ENCODE measurements at regions not wholly inside any gene's neighbourhood (a gene's known extent, or its start where the extent isn't known, plus 50 kb on each side); places are given as distances from the start of the nearest gene placed in this dataset.

GRCh38 chr2:147663153-147663961 is 181.5 kb upstream of the ACVR2A start:
- intact Hi-C loops (cut with micrococcal nuclease) = loop anchor here (1.0 kb wide), 5 partner anchors 28 to 481 kb away; partner anchors contain the start of gene ACVR2A
- no peaks in the 10 kb centered on the region for H3K36me3 Mint-ChIP-seq
- H3K27me3 Mint-ChIP-seq = no peaks in the 10 kb centered on the region
- H3K9me3 Mint-ChIP-seq = no peaks in the 10 kb centered on the region
- H3K4me1 Mint-ChIP-seq (ENCODE audit: low read depth) = peaks cover 24% of the 10 kb centered on the region
- ChIA-PET POLR2A (no interaction called here), CTCF (interaction anchor here (1.0 kb wide), 1 partner anchor 581 kb away, joined by 3 read pairs; no protein-coding TSS in a partner anchor)
- DNase-seq = peak; percentile 10
- peak overlapping the region; percentile 82 for H3K27ac Mint-ChIP-seq
- peak overlapping the region; percentile 51 for H3K4me3 Mint-ChIP-seq

GRCh38 chr2:147662221-147662620 is 182.6 kb upstream of the ACVR2A start:
- ChIA-PET POLR2A (no interaction called here), CTCF (no interaction called here)
- Mint-ChIP-seq H3K9me3 (no peaks in the 10 kb centered on the region), H3K4me1 (ENCODE audit: low read depth) (peaks cover 24% of the 10 kb centered on the region), H3K4me3 (no peak overlapping the region), H3K36me3 (no peaks in the 10 kb centered on the region), H3K27ac (no peak overlapping the region), H3K27me3 (no peaks in the 10 kb centered on the region)
- intact Hi-C loops (cut with micrococcal nuclease) = no loop called here
- DNase-seq = no peak

GRCh38 chr2:147660680-147661079 is 184.1 kb upstream of the ACVR2A start:
- Mint-ChIP-seq H3K4me1 (ENCODE audit: low read depth) (peaks cover 24% of the 10 kb centered on the region), H3K27ac (no peak overlapping the region), H3K9me3 (no peaks in the 10 kb centered on the region), H3K4me3 (no peak overlapping the region), H3K36me3 (no peaks in the 10 kb centered on the region), H3K27me3 (no peaks in the 10 kb centered on the region)
- ChIA-PET CTCF (no interaction called here), POLR2A (no interaction called here)
- intact Hi-C loops (cut with micrococcal nuclease) = no loop called here
- DNase-seq = no peak

- H3K9me3 Mint-ChIP-seq = no peaks in the 10 kb centered on the region
- intact Hi-C loops (cut with micrococcal nuclease) = no loop called here
- peaks cover 21% of the 10 kb centered on the region for H3K4me1 Mint-ChIP-seq (ENCODE audit: low read depth)
- no peak for DNase-seq
- CTCF ChIA-PET = no interaction called here
- H3K4me3 Mint-ChIP-seq = no peak overlapping the region
- H3K27ac Mint-ChIP-seq = no peak overlapping the region
- no peaks in the 10 kb centered on the region for H3K27me3 Mint-ChIP-seq
- POLR2A ChIA-PET = no interaction called here
- no peaks in the 10 kb centered on the region for H3K36me3 Mint-ChIP-seq
Observed at GRCh38 chr2:147659051-147659450, 185.8 kb upstream of the ACVR2A start.

- Mint-ChIP-seq H3K4me1 (ENCODE audit: low read depth) (peaks cover 6% of the 10 kb centered on the region), H3K36me3 (no peaks in the 10 kb centered on the region), H3K27ac (no peak overlapping the region), H3K9me3 (no peaks in the 10 kb centered on the region), H3K4me3 (no peak overlapping the region), H3K27me3 (no peaks in the 10 kb centered on the region)
- intact Hi-C loops (cut with micrococcal nuclease) = no loop called here
- CTCF ChIA-PET = no interaction called here
- DNase-seq = no peak
- POLR2A ChIA-PET = no interaction called here
Observed at GRCh38 chr2:147657086-147658000, 187.5 kb upstream of the ACVR2A start.

- ChIA-PET POLR2A (no interaction called here), CTCF (no interaction called here)
- no peaks in the 10 kb centered on the region for H3K27me3 Mint-ChIP-seq
- no peak for DNase-seq
- H3K4me1 Mint-ChIP-seq (ENCODE audit: low read depth) = peaks cover 9% of the 10 kb centered on the region
- H3K27ac Mint-ChIP-seq = no peak overlapping the region
- no peaks in the 10 kb centered on the region for H3K9me3 Mint-ChIP-seq
- intact Hi-C loops (cut with micrococcal nuclease) = no loop called here
- H3K4me3 Mint-ChIP-seq = no peak overlapping the region
- H3K36me3 Mint-ChIP-seq = no peaks in the 10 kb centered on the region
Observed at GRCh38 chr2:147649998-147650397, 194.8 kb upstream of the ACVR2A start.

- ChIA-PET POLR2A (no interaction called here), CTCF (interaction anchor here (0.6 kb wide), 1 partner anchor 594 kb away, joined by 3 read pairs; no protein-coding TSS in a partner anchor)
Observed at GRCh38 chr2:147649286-147649685, 195.5 kb upstream of the ACVR2A start.

GRCh38 chr2:147648471-147648870 is 196.4 kb upstream of the ACVR2A start:
- ChIA-PET CTCF (no interaction called here), POLR2A (no interaction called here)
- Mint-ChIP-seq H3K9me3 (no peaks in the 10 kb centered on the region), H3K4me3 (no peak overlapping the region), H3K36me3 (no peaks in the 10 kb centered on the region), H3K27ac (no peak overlapping the region), H3K4me1 (ENCODE audit: low read depth) (peaks cover 9% of the 10 kb centered on the region), H3K27me3 (no peaks in the 10 kb centered on the region)
- intact Hi-C loops (cut with micrococcal nuclease) = no loop called here
- no peak for DNase-seq

More at GRCh38 chr2:147649286-147649685, 195.5 kb upstream of the ACVR2A start:
- intact Hi-C loops (cut with micrococcal nuclease) = no loop called here
- H3K36me3 Mint-ChIP-seq = no peaks in the 10 kb centered on the region
- DNase-seq = no peak
- H3K27ac Mint-ChIP-seq = no peak overlapping the region
- no peak overlapping the region for H3K4me3 Mint-ChIP-seq
- H3K4me1 Mint-ChIP-seq (ENCODE audit: low read depth) = peaks cover 9% of the 10 kb centered on the region
- no peaks in the 10 kb centered on the region for H3K9me3 Mint-ChIP-seq
- no peaks in the 10 kb centered on the region for H3K27me3 Mint-ChIP-seq

GRCh38 chr2:147647816-147648215 is 197.0 kb upstream of the ACVR2A start:
- Mint-ChIP-seq H3K4me1 (ENCODE audit: low read depth) (peaks cover 9% of the 10 kb centered on the region), H3K9me3 (no peaks in the 10 kb centered on the region), H3K4me3 (no peak overlapping the region), H3K27ac (no peak overlapping the region), H3K27me3 (no peaks in the 10 kb centered on the region), H3K36me3 (no peaks in the 10 kb centered on the region)
- CTCF ChIA-PET = no interaction called here
- intact Hi-C loops (cut with micrococcal nuclease) = no loop called here
- no peak for DNase-seq
- POLR2A ChIA-PET = no interaction called here

GRCh38 chr2:147646818-147647468 is 197.9 kb upstream of the ACVR2A start:
- intact Hi-C loops (cut with micrococcal nuclease) = no loop called here
- H3K4me1 Mint-ChIP-seq (ENCODE audit: low read depth) = peaks cover 9% of the 10 kb centered on the region
- POLR2A ChIA-PET = no interaction called here
- H3K27me3 Mint-ChIP-seq = no peaks in the 10 kb centered on the region
- no peak overlapping the region for H3K4me3 Mint-ChIP-seq
- H3K36me3 Mint-ChIP-seq = no peaks in the 10 kb centered on the region
- no peaks in the 10 kb centered on the region for H3K9me3 Mint-ChIP-seq
- no peak for DNase-seq
- CTCF ChIA-PET = no interaction called here
- H3K27ac Mint-ChIP-seq = no peak overlapping the region

- POLR2A ChIA-PET = no interaction called here
- Mint-ChIP-seq H3K27ac (no peak overlapping the region), H3K9me3 (no peaks in the 10 kb centered on the region), H3K27me3 (no peaks in the 10 kb centered on the region), H3K36me3 (no peaks in the 10 kb centered on the region), H3K4me3 (no peak overlapping the region), H3K4me1 (ENCODE audit: low read depth) (peaks cover 8% of the 10 kb centered on the region)
- CTCF ChIA-PET = no interaction called here
- intact Hi-C loops (cut with micrococcal nuclease) = no loop called here
- no peak for DNase-seq
Observed at GRCh38 chr2:147644491-147644890, 200.3 kb upstream of the ACVR2A start.

- no peaks in the 10 kb centered on the region for H3K36me3 Mint-ChIP-seq
- no peaks in the 10 kb centered on the region for H3K9me3 Mint-ChIP-seq
- ChIA-PET CTCF (no interaction called here), POLR2A (no interaction called here)
- intact Hi-C loops (cut with micrococcal nuclease) = no loop called here
- no peak overlapping the region for H3K4me3 Mint-ChIP-seq
- peaks cover 12% of the 10 kb centered on the region for H3K4me1 Mint-ChIP-seq (ENCODE audit: low read depth)
- no peak overlapping the region for H3K27ac Mint-ChIP-seq
- H3K27me3 Mint-ChIP-seq = no peaks in the 10 kb centered on the region
- no peak for DNase-seq
Observed at GRCh38 chr2:147642765-147643164, 202.1 kb upstream of the ACVR2A start.
